Liver (tissue), 8 donors: ENCODE measurements at regions not wholly inside any gene's neighbourhood (a gene's known extent, or its start where the extent isn't known, plus 50 kb on each side); places are given as distances from the start of the nearest gene placed in this dataset.
"Not testable (repeated sequence)": the region's sequence is repeated elsewhere in the genome, so short reads cannot be mapped to it uniquely, and the experiment has no call there.

ENCODE experiments used
- DNase-seq: peaks from one replicate; pipeline ENCODE4 v3.0.0-alpha.2; 2017; ENCODE audit warnings: low spot score
- H3K27ac ChIP-seq, 2 donors: one replicate each; pipeline ENCODE4 v1.7.0; 2013; ENCODE audit warnings: inconsistent platforms in 2 of 2, low read length in 2 of 2, control low read depth in 1 of 2, low read depth in 1 of 2, mild to moderate bottlenecking in 1 of 2
- H3K27me3 ChIP-seq, 4 donors: one replicate each; pipeline versions ENCODE4 v1.6.1 to v1.7.0; 2013; ENCODE audit warnings: low read length in 3 of 4, inconsistent platforms in 1 of 4, mild to moderate bottlenecking in 1 of 4, moderate library complexity in 1 of 4; ENCODE audit not compliant: control insufficient read depth in 4 of 4, insufficient read depth in 4 of 4
- H3K36me3 ChIP-seq, 4 donors: one replicate each; pipeline versions ENCODE4 v1.6.1 to v1.7.0; 2013; ENCODE audit warnings: low read length in 3 of 4, mild to moderate bottlenecking in 3 of 4, low read depth in 1 of 4, moderate library complexity in 1 of 4; ENCODE audit not compliant: control insufficient read depth in 4 of 4, insufficient read depth in 3 of 4
- H3K4me1 ChIP-seq, 4 donors: one replicate each; pipeline versions ENCODE4 v1.6.1 to v1.7.0; 2013; ENCODE audit warnings: low read length in 3 of 4, mild to moderate bottlenecking in 3 of 4, moderate library complexity in 1 of 4; ENCODE audit not compliant: control insufficient read depth in 4 of 4, insufficient read depth in 4 of 4
- H3K4me3 ChIP-seq, 3 donors: one replicate each; pipeline versions ENCODE4 v1.6.1 to v1.7.0; 2013; ENCODE audit warnings: low read length in 3 of 3, control low read depth in 1 of 3, low read depth in 1 of 3, mild to moderate bottlenecking in 1 of 3
- H3K9ac ChIP-seq, 2 donors: one replicate each; pipeline ENCODE4 v1.7.0; 2013; ENCODE audit warnings: low read length in 2 of 2, mild to moderate bottlenecking in 2 of 2, moderate library complexity in 2 of 2, control low read depth in 1 of 2, low read depth in 1 of 2
- H3K9me3 ChIP-seq, 4 donors: one replicate each; pipeline versions ENCODE4 v1.6.1 to v1.7.0; 2013; ENCODE audit warnings: low read length in 3 of 4; ENCODE audit not compliant: control insufficient read depth in 4 of 4
- ATF3 ChIP-seq: IDR thresholded peaks from 2 replicates; pipeline ENCODE4 v1.6.1; 2016; ENCODE audit warnings: antibody characterized with exemption
- CTCF ChIP-seq: fragments of 150-350 bp; IDR thresholded peaks from 2 replicates; pipeline ENCODE4 v1.5.1; 2017; ENCODE audit warnings: improper control_type of control experiment, low read depth, low read length; ENCODE audit not compliant: missing input control
- EGR1 ChIP-seq, 2 donors: IDR thresholded peaks; 2 replicates each; pipeline ENCODE4 v1.6.1; 2016 to 2018; ENCODE audit warnings: antibody characterized with exemption in 2 of 2, low read depth in 2 of 2
- FOXA1 ChIP-seq: IDR thresholded peaks from 2 replicates; pipeline ENCODE4 v1.6.1; 2016; ENCODE audit warnings: antibody characterized with exemption
- GABPA ChIP-seq, 2 donors: IDR thresholded peaks in 1 of 2; conservative IDR thresholded peaks in 1 of 2; 2 replicates each; pipeline ENCODE4 v1.6.1; 2016; ENCODE audit warnings: antibody characterized with exemption in 2 of 2, mild to moderate bottlenecking in 1 of 2, moderate library complexity in 1 of 2
- HNF4A ChIP-seq, 2 donors: conservative IDR thresholded peaks; 2 replicates each; pipeline ENCODE4 v1.6.1; 2016; ENCODE audit warnings: antibody characterized with exemption in 2 of 2, mild to moderate bottlenecking in 2 of 2
- HNF4G ChIP-seq: IDR thresholded peaks from 2 replicates; pipeline ENCODE4 v1.6.1; 2016; ENCODE audit warnings: antibody characterized with exemption
- NR2F2 ChIP-seq: IDR thresholded peaks from 2 replicates; pipeline ENCODE4 v1.6.1; 2016; ENCODE audit warnings: antibody characterized with exemption
- RAD21 ChIP-seq, 2 donors: IDR thresholded peaks; 2 replicates each; pipeline ENCODE4 v1.6.1; 2016; ENCODE audit warnings: antibody characterized with exemption in 2 of 2, mild to moderate bottlenecking in 2 of 2
- RXRA ChIP-seq, 2 donors: IDR thresholded peaks; 2 replicates each; pipeline ENCODE4 v1.6.1; 2017 to 2018; ENCODE audit warnings: antibody characterized with exemption in 2 of 2, mild to moderate bottlenecking in 1 of 2
- SP1 ChIP-seq: IDR thresholded peaks from 2 replicates; pipeline ENCODE4 v1.6.1; 2018; ENCODE audit warnings: antibody characterized with exemption, mild to moderate bottlenecking
- TAF1 ChIP-seq: conservative IDR thresholded peaks from 2 replicates; pipeline ENCODE4 v1.6.1; 2016; ENCODE audit warnings: antibody characterized with exemption, mild to moderate bottlenecking
- WGBS: extraction: QIAGEN DNeasy Blood & Tissue Kit; methylation state at CpG from one replicate; pipeline ENCODE4 v1.1.7; 2013; 5-methylcytosine and 5-hydroxymethylcytosine counted together
- TF ChIP-seq, protein P1 (sequence below): IDR thresholded peaks from 2 replicates; pipeline ENCODE4 v1.6.1; 2016; ENCODE audit warnings: antibody characterized with exemption
- donor health status: healthy.
- donor health status: healthy.
- donor health status: healthy.
- donor health status: healthy.
- donor health status: healthy.

- Histone ChIP-seq H3K4me3 (no peak overlapping the region), H3K4me1 (peaks cover 2 to 18% (median 15%) of the 10 kb centered on the region in 4 donors), H3K27me3 (no peaks in the 10 kb centered on the region), H3K9ac (no peak overlapping the region), H3K9me3 (no peaks in the 10 kb centered on the region), H3K36me3 (no peaks in the 10 kb centered on the region), H3K27ac (no peak overlapping the region)
- DNase-seq = no peak
- WGBS = 93% methylated on average over 1 of the region's 1 CpG
- TF ChIP-seq HNF4G (no peak), RXRA (IDR thresholded peaks at IDR 0.05) (no peak), ATF3 (no peak), TAF1 (no peak), SP1 (no peak), GABPA (IDR thresholded peaks at IDR 0.05 in 1 of 2, conservative IDR thresholded peaks at IDR 0.05 in 1 of 2) (no peak)
These were observed 85.8 kb downstream of the FOXF2 start for GRCh38 chr6:1475174-1475573.

GRCh38 chr6:1477432-1478090 is 88.2 kb downstream of the FOXF2 start:
- no peaks in the 10 kb centered on the region for H3K36me3 ChIP-seq

DNA sequence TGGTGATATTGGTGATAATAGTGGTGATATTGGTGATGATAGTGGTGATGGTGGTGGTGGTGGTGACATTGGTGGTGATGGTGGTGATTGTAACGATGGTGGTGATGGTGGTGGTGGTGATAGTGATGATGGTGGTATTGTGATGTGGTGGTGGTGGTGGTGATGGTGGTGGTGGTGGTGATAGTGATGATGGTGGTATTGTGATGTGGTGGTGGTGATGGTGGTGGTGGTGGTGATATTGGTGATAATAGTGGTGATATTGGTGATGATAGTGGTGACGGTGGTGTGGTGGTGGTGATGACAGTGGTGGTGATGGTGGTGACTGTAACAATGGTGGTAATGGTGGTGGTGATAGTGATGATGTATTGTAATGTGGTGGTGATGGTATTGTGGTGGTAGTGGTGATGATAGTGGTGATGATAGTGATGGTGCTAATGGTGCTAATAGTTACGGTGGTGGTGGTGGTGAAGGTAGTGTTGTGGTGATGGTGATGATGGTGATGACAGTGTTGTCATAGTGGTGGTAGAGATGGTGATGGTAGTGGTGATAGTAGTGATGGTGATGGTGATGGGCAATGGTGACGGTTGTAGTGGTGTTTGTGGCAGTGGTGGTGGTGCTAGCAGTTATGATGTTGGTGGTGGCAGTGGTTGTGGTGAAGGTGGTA is 88.9 kb downstream of the FOXF2 start:
- not testable (repeated sequence) for DNase-seq, H3K27me3 ChIP-seq, H3K27ac ChIP-seq, H3K9ac ChIP-seq, H3K36me3 ChIP-seq, H3K9me3 ChIP-seq, H3K4me3 ChIP-seq
- 86% methylated on average over 4 of the region's 4 CpGs for WGBS
- peaks cover 3 to 24% (median 18%) of the 10 kb centered on the region in 4 donors for H3K4me1 ChIP-seq

More at GRCh38 chr6:1477432-1478090, 88.2 kb downstream of the FOXF2 start:
- WGBS = 75% methylated on average over 11 of the region's 11 CpGs
- Histone ChIP-seq H3K9ac (no peak overlapping the region), H3K27me3 (no peaks in the 10 kb centered on the region), H3K27ac (no peak overlapping the region), H3K9me3 (no peaks in the 10 kb centered on the region), H3K4me3 (no peak overlapping the region), H3K4me1 (peaks cover 3 to 24% (median 18%) of the 10 kb centered on the region in 4 donors)
- TF ChIP-seq HNF4A (conservative IDR thresholded peaks at IDR 0.05) = no peak
- TF ChIP-seq CTCF = no peak
- no peak for TF ChIP-seq NR2F2
- no peak for TF ChIP-seq RAD21 (IDR thresholded peaks at IDR 0.05)
- DNase-seq = no peak

GRCh38 chr6:1479095-1479494 is 89.7 kb downstream of the FOXF2 start:
- H3K9me3 ChIP-seq = no peaks in the 10 kb centered on the region
- no peak for TF ChIP-seq RAD21 (IDR thresholded peaks at IDR 0.05)
- TF ChIP-seq, protein P1, sequence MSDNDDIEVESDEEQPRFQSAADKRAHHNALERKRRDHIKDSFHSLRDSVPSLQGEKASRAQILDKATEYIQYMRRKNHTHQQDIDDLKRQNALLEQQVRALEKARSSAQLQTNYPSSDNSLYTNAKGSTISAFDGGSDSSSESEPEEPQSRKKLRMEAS = no peak
- no peak for TF ChIP-seq EGR1 (IDR thresholded peaks at IDR 0.05; ENCODE audit: low read depth in 2 of 2)
- no peak for TF ChIP-seq FOXA1
- WGBS = 79% methylated on average over 2 of the region's 2 CpGs
- H3K4me1 ChIP-seq = peaks cover 3 to 24% (median 18%) of the 10 kb centered on the region in 4 donors
- no peaks in the 10 kb centered on the region for H3K27me3 ChIP-seq
- no peak for DNase-seq
- H3K27ac ChIP-seq = peak overlapping the region in 1 of 2 donors; percentile 40
- H3K36me3 ChIP-seq = no peaks in the 10 kb centered on the region
- no peak overlapping the region for H3K4me3 ChIP-seq
- H3K9ac ChIP-seq = no peak overlapping the region
